ENCODE measurements at regions not wholly inside any gene's neighbourhood (a gene's known extent, or its start where the extent isn't known, plus 50 kb on each side); places are given as distances from the start of the nearest gene placed in this dataset.

- TF ChIP-seq POLR2A (IDR thresholded peaks at IDR 0.05) (no peak), CTCF (IDR thresholded peaks at IDR 0.05) (no peak)
Observed at GRCh38 chr17:53449324-53449723, 373.4 kb upstream of the KIF2B start.
